HG03064 (cell line): ENCODE measurements at regions not wholly inside any gene's neighbourhood (a gene's known extent, or its start where the extent isn't known, plus 50 kb on each side); places are given as distances from the start of the nearest gene placed in this dataset.

ENCODE experiments used
- ATAC-seq: cut with Tn5 transposase; IDR thresholded peaks from one replicate; pipeline ENCODE4 v1.9.1; 2021; ENCODE audit warnings: low read depth; ENCODE audit not compliant: unreplicated experiment

DNA sequence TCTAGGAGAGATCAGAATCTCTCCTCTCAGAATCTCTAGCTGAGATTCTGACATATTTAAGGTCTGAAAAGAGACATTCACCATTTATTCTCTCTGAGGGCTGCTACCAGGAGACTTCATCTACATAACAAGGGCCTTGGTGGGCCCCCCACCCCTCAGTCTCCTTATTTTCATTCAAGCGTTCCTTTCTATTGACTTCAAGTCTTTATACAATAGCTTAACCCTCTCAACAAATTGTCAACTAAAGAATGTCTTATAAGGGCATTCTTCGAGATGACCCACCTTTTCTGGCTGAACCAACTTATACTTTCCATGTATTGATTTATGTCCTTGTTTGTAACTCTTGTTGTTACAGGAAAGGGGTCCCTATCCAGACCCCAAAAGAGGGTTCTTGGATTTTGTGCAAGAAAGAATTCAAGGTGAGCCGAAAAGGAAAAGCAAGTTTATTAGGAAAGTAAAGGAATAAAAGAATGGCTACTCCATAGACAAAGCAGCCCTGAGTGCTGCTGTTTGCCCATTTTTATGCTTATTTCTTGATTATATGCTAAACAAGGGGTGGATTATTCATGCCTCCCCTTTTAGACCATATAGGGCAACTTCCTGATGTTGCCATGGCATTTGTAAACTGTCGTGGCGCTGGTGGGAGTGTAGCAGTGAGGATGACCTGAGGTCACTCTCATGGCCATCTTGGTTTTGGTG is 209.5 kb upstream of the ALCAM start:
- ATAC-seq = no peak

DNA sequence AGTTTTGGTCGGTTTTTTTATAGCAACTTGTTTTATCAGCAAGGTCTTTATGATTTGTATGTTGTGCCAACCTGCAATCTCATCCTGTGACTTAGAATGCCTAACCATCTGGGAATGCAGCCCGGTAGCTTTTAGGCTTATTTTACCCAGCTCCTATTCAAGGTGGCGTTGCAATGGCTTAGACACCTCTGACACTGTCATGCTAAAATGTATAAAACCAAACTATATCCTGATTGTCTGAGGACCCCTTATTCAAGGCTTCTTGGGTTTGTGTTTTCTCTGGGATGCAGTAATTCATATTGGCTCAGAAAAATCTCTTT is 209.0 kb upstream of the ALCAM start:
- no peak for ATAC-seq

DNA sequence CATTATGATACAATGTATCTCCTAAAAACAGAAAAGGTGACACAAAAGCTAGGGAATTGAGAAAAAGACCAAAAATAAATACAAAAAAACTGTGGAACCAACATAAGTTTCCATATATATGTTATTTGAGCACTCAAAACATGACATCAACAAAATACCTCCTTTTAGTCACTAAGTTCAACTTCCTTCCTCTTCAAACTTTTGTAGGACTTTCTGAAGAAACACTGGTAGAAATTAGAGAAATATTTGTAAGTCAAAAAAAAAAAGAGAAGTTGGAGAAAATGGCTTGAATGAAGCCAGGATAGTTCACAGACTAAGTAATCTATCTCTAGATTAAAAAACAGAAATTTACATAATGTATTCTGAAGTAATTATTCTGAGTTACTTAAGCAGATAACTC is 208.4 kb upstream of the ALCAM start:
- ATAC-seq = no peak

- ATAC-seq = no peak
These were observed 204.3 kb upstream of the ALCAM start for GRCh38 chr3:105162448-105162847.

GRCh38 chr3:105166893-105167292 is 199.8 kb upstream of the ALCAM start:
- ATAC-seq = no peak

GRCh38 chr3:105170423-105170822 is 196.3 kb upstream of the ALCAM start:
- no peak for ATAC-seq

DNA sequence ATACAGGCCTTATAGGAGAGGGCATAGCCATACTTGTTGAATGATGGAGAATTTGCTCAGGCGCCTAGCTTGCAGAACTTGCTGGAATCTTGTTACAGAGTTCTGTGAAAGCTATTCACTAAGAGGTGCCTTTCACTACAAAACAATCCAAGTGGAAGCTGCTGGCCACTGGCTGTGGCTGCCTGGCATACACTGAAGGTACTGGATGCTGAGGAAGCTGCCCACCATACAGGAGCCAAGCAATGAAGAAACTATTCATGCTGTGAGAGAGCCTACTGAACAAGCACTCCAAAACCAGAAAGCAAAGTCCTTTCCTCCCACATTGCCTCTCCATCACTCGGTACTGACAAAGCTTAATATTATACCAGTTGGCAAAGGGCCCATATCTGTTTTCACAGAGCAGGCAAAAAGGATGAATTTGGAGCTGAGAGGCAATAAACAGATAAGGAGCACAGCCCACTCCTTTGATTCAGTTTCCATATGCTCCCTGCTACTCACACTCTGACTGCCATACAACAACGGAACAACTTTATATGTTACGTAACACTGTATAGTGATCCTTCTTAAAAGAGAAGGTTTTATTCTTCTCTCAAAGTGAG is 192.6 kb upstream of the ALCAM start:
- ATAC-seq = no peak

GRCh38 chr3:105177576-105177975 is 189.1 kb upstream of the ALCAM start:
- ATAC-seq = no peak

DNA sequence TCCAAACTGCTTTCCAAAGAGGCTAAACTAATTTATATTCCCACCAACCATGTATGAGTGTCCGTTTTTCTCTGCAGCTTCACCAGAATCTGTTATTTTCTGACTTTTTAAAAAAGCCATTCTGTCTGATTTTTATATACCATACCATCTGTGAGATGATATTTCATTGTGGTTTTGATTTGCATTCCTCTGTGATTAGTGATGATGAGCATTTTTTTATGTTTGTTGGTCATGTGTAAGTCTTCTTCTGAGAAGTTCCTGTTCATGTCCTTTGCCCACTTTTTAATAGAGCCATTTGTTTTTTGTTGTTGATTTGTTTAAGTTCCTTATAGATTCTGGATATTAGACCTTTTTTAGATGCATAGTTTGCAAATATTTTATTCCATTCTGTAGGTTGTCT is 179.4 kb upstream of the ALCAM start:
- ATAC-seq = no peak

DNA sequence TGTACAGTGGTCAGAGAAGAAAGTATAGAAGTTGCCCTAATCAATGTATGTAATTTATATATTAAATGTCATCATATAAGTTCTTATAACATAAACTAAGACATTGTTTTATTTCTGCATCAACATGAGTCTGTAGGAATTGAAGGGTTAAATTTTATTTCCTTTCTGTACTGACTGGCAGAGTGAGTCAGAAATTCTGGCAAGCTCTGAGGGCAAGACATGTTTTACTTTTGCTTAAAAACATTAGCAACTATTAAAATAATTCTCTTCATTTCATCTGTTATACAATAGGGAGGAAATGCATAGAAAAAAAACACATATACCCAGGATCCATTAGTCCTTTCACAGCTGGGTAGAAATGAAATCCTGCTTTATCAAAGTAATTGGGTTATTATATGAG is 171.4 kb upstream of the ALCAM start:
- ATAC-seq = no peak

- ATAC-seq = no peak
These were observed 168.8 kb upstream of the ALCAM start for GRCh38 chr3:105197863-105198262.

DNA sequence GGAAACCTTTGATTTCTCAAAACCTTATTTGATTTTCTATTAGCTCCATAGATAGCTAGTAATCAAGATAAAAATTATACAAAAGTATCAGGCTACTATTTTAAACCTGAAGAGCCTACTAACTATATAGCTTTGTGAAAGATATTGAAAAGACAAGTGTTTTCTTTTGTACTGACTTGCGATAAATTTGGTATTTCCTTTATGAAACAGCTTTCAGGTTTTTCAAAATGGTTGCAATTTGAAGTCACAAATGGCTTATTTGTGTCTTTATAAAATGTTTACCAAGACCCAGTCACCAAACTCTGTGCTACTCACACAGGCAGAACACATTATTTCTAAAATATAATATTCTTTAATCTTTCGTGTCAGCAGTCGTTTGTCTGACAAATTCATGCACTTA is 167.5 kb upstream of the ALCAM start:
- ATAC-seq = no peak

DNA sequence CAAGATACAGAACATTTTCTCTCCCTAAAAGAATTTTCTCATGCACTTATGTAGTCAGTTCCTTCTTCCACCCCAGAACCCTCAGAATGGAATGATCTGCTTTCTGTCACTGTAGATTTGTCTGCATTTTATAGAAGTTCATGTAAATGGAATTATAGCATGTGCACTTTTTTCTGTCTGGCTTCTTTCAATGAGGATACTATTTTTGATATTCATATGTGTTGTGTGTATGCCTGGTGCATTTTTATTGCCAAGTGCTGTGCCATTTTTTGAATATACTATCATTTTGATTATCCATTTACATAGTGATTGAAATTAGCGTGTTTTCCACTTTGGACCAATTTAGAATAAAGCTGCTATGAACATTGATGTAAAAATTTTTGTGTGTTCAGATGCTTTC is 156.6 kb upstream of the ALCAM start:
- no peak for ATAC-seq

GRCh38 chr3:105214590-105214989 is 152.1 kb upstream of the ALCAM start:
- ATAC-seq = no peak

- no peak for ATAC-seq
These were observed 144.1 kb upstream of the ALCAM start for GRCh38 chr3:105222568-105223093.

GRCh38 chr3:105223815-105224214 is 142.9 kb upstream of the ALCAM start:
- ATAC-seq = no peak

GRCh38 chr3:105228696-105229095 is 138.0 kb upstream of the ALCAM start:
- no peak for ATAC-seq

DNA sequence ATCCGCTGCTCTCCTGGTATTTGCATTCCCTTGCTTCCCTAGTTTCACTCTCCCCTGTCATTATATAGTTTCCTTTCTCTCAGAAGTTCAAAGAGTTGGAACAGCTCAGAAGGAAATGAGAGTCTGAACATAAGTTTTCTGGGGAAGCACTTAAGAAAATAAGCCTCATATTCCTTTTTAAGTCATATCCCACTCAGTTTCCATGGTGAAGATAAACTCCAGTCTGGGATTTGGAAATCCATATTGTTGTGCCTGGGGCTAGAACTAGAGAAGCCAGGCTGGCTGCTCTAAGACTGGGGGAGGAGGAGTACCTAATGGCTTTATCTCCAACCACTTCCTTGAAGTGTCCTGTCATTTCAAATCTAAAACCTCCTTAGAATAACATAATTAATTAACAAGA is 134.2 kb upstream of the ALCAM start:
- ATAC-seq = no peak

DNA sequence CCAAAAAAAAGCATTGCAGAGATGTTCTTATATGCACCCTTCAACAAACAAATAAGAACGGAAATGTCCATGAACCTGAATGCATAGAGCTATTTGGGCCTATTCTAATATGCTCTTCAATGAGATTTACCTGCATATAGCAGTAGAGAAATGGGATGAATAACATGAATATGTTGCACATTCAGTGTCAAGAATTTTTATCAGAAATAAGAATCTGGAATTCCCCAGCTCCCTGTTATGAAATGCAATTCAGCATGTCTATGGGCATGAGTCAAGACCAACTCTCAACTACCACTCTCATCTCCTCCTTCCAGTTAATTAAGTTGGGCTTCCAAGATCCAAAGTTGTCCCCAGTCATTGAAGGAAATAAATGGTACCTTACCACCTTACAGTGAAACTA is 133.7 kb upstream of the ALCAM start:
- ATAC-seq = no peak

DNA sequence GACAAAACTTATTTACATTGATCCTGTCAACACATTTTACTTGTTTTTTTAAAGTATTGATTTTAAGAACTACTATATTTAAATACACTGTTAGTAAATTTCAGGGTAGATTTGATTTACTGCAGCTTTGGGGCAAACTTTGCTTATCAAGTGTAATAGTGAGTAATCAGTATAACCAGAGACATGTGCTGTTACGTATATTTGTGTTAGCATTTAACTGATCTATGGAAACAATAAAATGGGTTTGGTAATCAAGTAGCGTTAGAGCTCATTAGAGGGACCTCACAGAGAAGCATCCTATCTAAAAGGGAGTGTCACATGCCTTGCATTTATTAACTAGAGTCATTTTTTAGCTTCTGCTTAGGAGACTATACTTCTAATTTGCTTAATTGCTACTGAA is 131.5 kb upstream of the ALCAM start:
- ATAC-seq = no peak

GRCh38 chr3:105235785-105236184 is 130.9 kb upstream of the ALCAM start:
- ATAC-seq = no peak

DNA sequence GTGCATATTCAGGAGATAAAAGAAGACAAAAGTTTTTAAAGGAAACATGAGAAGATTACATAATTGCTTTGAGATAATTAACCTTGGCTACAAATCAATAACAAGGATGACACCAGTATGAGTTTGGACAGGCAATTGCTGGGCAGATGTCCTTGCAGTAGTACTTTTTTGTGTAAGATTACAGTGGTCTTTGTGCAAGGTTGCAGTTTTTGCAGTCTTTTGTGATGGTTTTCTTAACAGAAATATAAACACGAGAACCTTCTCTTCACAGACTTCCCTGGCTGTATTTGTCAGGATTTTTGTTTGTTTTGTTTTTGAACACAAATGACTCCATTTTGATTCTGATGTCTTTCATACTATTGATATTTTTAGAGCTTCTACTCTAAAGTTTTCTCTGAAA is 128.3 kb upstream of the ALCAM start:
- no peak for ATAC-seq

- no peak for ATAC-seq
These were observed 123.6 kb upstream of the ALCAM start for GRCh38 chr3:105243076-105243475.
